GM19025 (cell line): ENCODE measurements at regions not wholly inside any gene's neighbourhood (a gene's known extent, or its start where the extent isn't known, plus 50 kb on each side); places are given as distances from the start of the nearest gene placed in this dataset.
"Not testable (repeated sequence)": the region's sequence is repeated elsewhere in the genome, so short reads cannot be mapped to it uniquely, and the experiment has no call there.

Source experiments
- ATAC-seq: cut with Tn5 transposase; IDR thresholded peaks from one replicate; pipeline ENCODE4 v1.9.1; 2021; ENCODE audit warnings: mild to moderate bottlenecking, low read depth, moderate library complexity; ENCODE audit not compliant: unreplicated experiment

GRCh38 chr7:52413051-52413450 is 622.4 kb upstream of the POM121L12 start:
- ATAC-seq = no peak

- ATAC-seq = no peak
Observed at GRCh38 chr7:52410032-52410431, 625.4 kb upstream of the POM121L12 start.

- ATAC-seq = no peak
Observed at GRCh38 chr7:52406808-52407207, 628.6 kb upstream of the POM121L12 start.

GRCh38 chr7:52382731-52383130 is 652.7 kb upstream of the POM121L12 start:
- ATAC-seq = no peak

GRCh38 chr7:52369922-52370321 is 665.5 kb upstream of the POM121L12 start:
- ATAC-seq = no peak

- no peak for ATAC-seq
Observed at GRCh38 chr7:52365349-52365748, 670.1 kb upstream of the POM121L12 start.

- no peak for ATAC-seq
Observed at GRCh38 chr7:52362521-52362920, 672.9 kb upstream of the POM121L12 start.

GRCh38 chr7:52360541-52360940 is 674.9 kb upstream of the POM121L12 start:
- no peak for ATAC-seq

- ATAC-seq = no peak
Observed at GRCh38 chr7:52355053-52355452, 680.4 kb upstream of the POM121L12 start.

GRCh38 chr7:52352013-52352981 is 683.1 kb upstream of the POM121L12 start:
- ATAC-seq = no peak

- ATAC-seq = no peak
Observed at GRCh38 chr7:52344015-52344414, 691.4 kb upstream of the POM121L12 start.

- ATAC-seq = no peak
Observed at GRCh38 chr7:52340067-52340466, 695.4 kb upstream of the POM121L12 start.

- not testable (repeated sequence) for ATAC-seq
Observed at GRCh38 chr7:52328328-52328727, 707.1 kb upstream of the POM121L12 start.

- no peak for ATAC-seq
Observed at GRCh38 chr7:52325237-52325636, 710.2 kb upstream of the POM121L12 start.

GRCh38 chr7:52323202-52323746 is 712.2 kb upstream of the POM121L12 start:
- ATAC-seq = no peak

GRCh38 chr7:52320610-52321009 is 714.8 kb upstream of the POM121L12 start:
- no peak for ATAC-seq

GRCh38 chr7:52317921-52318320 is 717.5 kb upstream of the POM121L12 start:
- ATAC-seq = no peak

- ATAC-seq = no peak
Observed at GRCh38 chr7:52311886-52312285, 723.5 kb upstream of the POM121L12 start.

- no peak for ATAC-seq
Observed at GRCh38 chr7:52309631-52310030, 725.8 kb upstream of the POM121L12 start.

GRCh38 chr7:52302765-52303520 is 732.5 kb upstream of the POM121L12 start:
- ATAC-seq = no peak

GRCh38 chr7:52297128-52297527 is 738.3 kb upstream of the POM121L12 start:
- ATAC-seq = no peak
